H1 (cell line): ENCODE measurements at regions not wholly inside any gene's neighbourhood (a gene's known extent, or its start where the extent isn't known, plus 50 kb on each side); places are given as distances from the start of the nearest gene placed in this dataset.

ENCODE experiments used
- CEBPB ChIP-seq: IDR thresholded peaks from 2 replicates; pipeline ENCODE4 v1.6.1; 2012; ENCODE audit warnings: low read depth, low read length
- CHD2 ChIP-seq: IDR thresholded peaks from 2 replicates; pipeline ENCODE4 v1.6.1; 2012; ENCODE audit warnings: low read length, improper control_type of control experiment
- JUND ChIP-seq: IDR thresholded peaks from 2 replicates; pipeline ENCODE4 v1.6.1; 2011; ENCODE audit warnings: mild to moderate bottlenecking, improper control_type of control experiment, low read length
- KDM5A ChIP-seq: fragments of 200-600 bp; IDR thresholded peaks from 2 replicates; pipeline ENCODE4 v1.7.1; 2012; ENCODE audit warnings: mild to moderate bottlenecking, low read length, inconsistent platforms, mixed read lengths
- MAFK ChIP-seq: IDR thresholded peaks from 2 replicates; pipeline ENCODE4 v1.6.1; 2012; ENCODE audit warnings: low read depth, mild to moderate bottlenecking, improper control_type of control experiment, low read length
- RBBP5 ChIP-seq: IDR thresholded peaks from 2 replicates; pipeline ENCODE4 v1.7.1; 2012; ENCODE audit warnings: low read depth, mild to moderate bottlenecking, inconsistent platforms, low read length, moderate library complexity, borderline replicate concordance
- SP1 ChIP-seq: IDR thresholded peaks from 2 replicates; pipeline ENCODE4 v1.6.1; 2011; ENCODE audit warnings: low read depth, low read length

DNA sequence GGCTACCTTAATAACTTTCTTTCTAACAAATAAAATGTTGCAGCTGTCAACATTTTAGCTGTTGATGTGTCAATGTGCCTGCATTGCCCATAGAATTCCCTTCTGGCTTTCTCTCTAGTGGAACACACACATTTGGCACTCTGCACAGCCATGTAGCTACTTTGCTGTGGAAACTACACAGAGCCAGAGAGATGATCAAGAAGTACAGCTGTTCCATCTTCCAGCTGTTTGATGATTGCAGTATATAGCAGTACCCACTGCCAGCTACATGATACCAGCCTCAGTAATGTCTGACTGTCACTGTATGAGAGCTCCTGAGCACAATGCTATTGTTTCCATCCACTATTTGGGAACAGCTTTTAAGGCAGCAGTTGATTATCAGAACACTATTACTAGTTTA, 843.0 kb downstream of the PCDH17 start (continued):
- no peak for TF ChIP-seq RBBP5
- TF ChIP-seq CEBPB, result no peak
- TF ChIP-seq SP1, result no peak
- no peak for TF ChIP-seq MAFK
- no peak for TF ChIP-seq JUND
- no peak for TF ChIP-seq KDM5A
- TF ChIP-seq CHD2, result no peak
